A549 (cell line): ENCODE measurements at regions not wholly inside any gene's neighbourhood (a gene's known extent, or its start where the extent isn't known, plus 50 kb on each side); places are given as distances from the start of the nearest gene placed in this dataset.

ENCODE experiments used
- ATAC-seq, 2 experiments: fragments of 200-7000 bp in 1 of 2; fragments of >200 bp in 1 of 2; cut with Nextera tagmentation in 1 of 2; cut with Tn5 transposase in 1 of 2; 3 replicates each; pipeline versions ENCODE4 v1.8.0 to v1.9.1; 2018 to 2020; ENCODE audit warnings: mild to moderate bottlenecking in 1 of 2, moderate library complexity in 1 of 2
- CTCF ChIA-PET: fragments of 300-600 bp; sonication (Branson Sonifier 250); formaldehyde crosslinking; extraction: SDS; loops from one replicate; lab custom pipeline; 2021; ENCODE audit warnings: antibody characterized with exemption, inconsistent platforms; lab: Yijun Ruan, JAX
- POLR2A ChIA-PET: fragments of 350-600 bp; formaldehyde crosslinking; extraction: SDS; loops from one replicate; lab custom pipeline; 2021; ENCODE audit warnings: antibody characterized with exemption, inconsistent platforms; lab: Yijun Ruan, JAX
- DNase-seq, 2 experiments: peaks; one replicate each; pipeline versions ENCODE4 v3.0.0 to v3.0.0-alpha.2; 2011 to 2016; ENCODE audit warnings: low read depth in 1 of 2, low spot score in 1 of 2
- FAIRE-seq: peaks from 2 replicates; lab custom pipeline; 2011; peaks lifted over from hg19 to GRCh38; lab: Jason Lieb, UNC
- H3K27ac ChIP-seq, 2 experiments: fragments of >200 bp; sonication (Bioruptor Twin); formaldehyde crosslinking; 3 replicates each; pipeline ENCODE4 v1.5.1; 2016 to 2017
- H3K4me1 ChIP-seq: fragments of >200 bp; sonication (Bioruptor Twin); formaldehyde crosslinking; 3 replicates; pipeline ENCODE4 v1.6.1; 2016
- H3K4me2 ChIP-seq: fragments of >200 bp; sonication (Bioruptor Twin); formaldehyde crosslinking; 3 replicates; pipeline ENCODE4 v1.6.1; 2016
- H3K4me3 ChIP-seq: fragments of >200 bp; sonication (Bioruptor Twin); formaldehyde crosslinking; 3 replicates; pipeline ENCODE4 v1.5.1; 2016
- H3K9me3 ChIP-seq: fragments of >200 bp; sonication (Bioruptor Twin); formaldehyde crosslinking; 3 replicates; pipeline ENCODE4 v1.6.1; 2016
- CBX2 ChIP-seq: fragments of 200-600 bp; sonication (generic); IDR thresholded peaks from 2 replicates; pipeline ENCODE4 v1.6.1; 2016; ENCODE audit warnings: low read depth, mild to moderate bottlenecking, borderline replicate concordance
- CHD2 ChIP-seq: fragments of 150-350 bp; IDR thresholded peaks from 2 replicates; pipeline ENCODE4 v1.6.1; 2014; ENCODE audit warnings: low read length; ENCODE audit not compliant: partially characterized antibody
- EHF ChIP-seq: fragments of 250-450 bp; sonication (Bioruptor Pico); IDR thresholded peaks from 2 replicates; pipeline ENCODE4 v1.5.0; 2020; ENCODE audit warnings: mild to moderate bottlenecking
- EHMT2 ChIP-seq: fragments of 200-600 bp; sonication (generic); IDR thresholded peaks from 2 replicates; pipeline ENCODE4 v1.6.1; 2016; ENCODE audit warnings: antibody characterized with exemption, low read depth, mild to moderate bottlenecking, moderate library complexity
- HOXB5 ChIP-seq: fragments of 250-450 bp; sonication (Bioruptor Pico); IDR thresholded peaks from 2 replicates; pipeline ENCODE4 v1.5.0; 2020; ENCODE audit warnings: mild to moderate bottlenecking, moderate library complexity
- JUN ChIP-seq, 2 experiments: fragments of >200 bp; sonication (Bioruptor Twin); formaldehyde crosslinking; IDR thresholded peaks; 2 replicates in 1 of 2; 3 replicates in 1 of 2; pipeline ENCODE4 v1.6.1; 2016 to 2017
- NFE2L2 ChIP-seq: fragments of 150-350 bp; conservative IDR thresholded peaks from 2 replicates; pipeline ENCODE4 v1.6.1; 2014; ENCODE audit warnings: low read length
- NPAS2 ChIP-seq: fragments of 250-450 bp; sonication (Bioruptor Pico); IDR thresholded peaks from 2 replicates; pipeline ENCODE4 v1.8.0; 2022; ENCODE audit warnings: mild to moderate bottlenecking, moderate library complexity, borderline replicate concordance
- NR3C1 ChIP-seq: fragments of >200 bp; sonication (Bioruptor Twin); formaldehyde crosslinking; IDR thresholded peaks from 3 replicates; pipeline ENCODE4 v1.6.1; 2017
- RAD21 ChIP-seq, 2 experiments: fragments of >200 bp in 1 of 2; sonication (Bioruptor Twin) in 1 of 2; formaldehyde crosslinking in 1 of 2; IDR thresholded peaks in 1 of 2; conservative IDR thresholded peaks in 1 of 2; 2 replicates in 1 of 2; 3 replicates in 1 of 2; pipeline ENCODE4 v1.6.1; 2012 to 2018; ENCODE audit warnings: inconsistent platforms in 1 of 2
- RCOR1 ChIP-seq: fragments of 150-350 bp; IDR thresholded peaks from 2 replicates; pipeline ENCODE4 v1.6.1; 2014; ENCODE audit warnings: antibody characterized with exemption, low read length, low read depth
- RFX5 ChIP-seq: fragments of 450-650 bp; IDR thresholded peaks from 2 replicates; pipeline ENCODE4 v1.7.1; 2014; ENCODE audit warnings: antibody characterized with exemption, mild to moderate bottlenecking, moderate library complexity
- SREBF2 ChIP-seq: fragments of 450-650 bp; IDR thresholded peaks from 2 replicates; pipeline ENCODE4 v1.6.1; 2014; ENCODE audit warnings: mild to moderate bottlenecking, moderate library complexity
- ZFP36 ChIP-seq: fragments of 450-650 bp; IDR thresholded peaks from 2 replicates; pipeline ENCODE4 v1.6.1; 2014; ENCODE audit warnings: borderline replicate concordance; ENCODE audit not compliant: partially characterized antibody
- WGBS: methylation state at CpG from one replicate; pipeline ENCODE4 v1.1.6; 2017; ENCODE audit errors: missing lambda C conversion rate; 5-methylcytosine and 5-hydroxymethylcytosine counted together
- TF ChIP-seq, protein P1 (sequence below): fragments of 200-600 bp; sonication (generic); IDR thresholded peaks from 2 replicates; pipeline ENCODE4 v1.6.1; 2016; ENCODE audit warnings: antibody characterized with exemption, mild to moderate bottlenecking, moderate library complexity
- TF ChIP-seq, protein P2 (sequence below): fragments of >200 bp; sonication (Bioruptor Twin); formaldehyde crosslinking; IDR thresholded peaks from 3 replicates; pipeline ENCODE4 v1.6.1; 2016
- TF ChIP-seq, protein P3 (sequence below): fragments of 450-650 bp; IDR thresholded peaks from 2 replicates; pipeline ENCODE4 v1.6.1; 2014; ENCODE audit warnings: antibody characterized with exemption
- TF ChIP-seq, protein P4 (sequence below): fragments of >200 bp; sonication (Bioruptor Twin); formaldehyde crosslinking; IDR thresholded peaks from 3 replicates; pipeline ENCODE4 v1.5.1; 2016
- TF ChIP-seq, protein P5 (sequence below): fragments of 250-450 bp; sonication (Bioruptor Pico); IDR thresholded peaks from 2 replicates; pipeline ENCODE4 v1.5.0; 2020; ENCODE audit warnings: low read depth, mild to moderate bottlenecking, moderate library complexity
- TF ChIP-seq, protein P6 (sequence below): fragments of 150-350 bp; IDR thresholded peaks from 2 replicates; pipeline ENCODE4 v1.6.1; 2014; ENCODE audit warnings: low read depth, mild to moderate bottlenecking, low read length

DNA sequence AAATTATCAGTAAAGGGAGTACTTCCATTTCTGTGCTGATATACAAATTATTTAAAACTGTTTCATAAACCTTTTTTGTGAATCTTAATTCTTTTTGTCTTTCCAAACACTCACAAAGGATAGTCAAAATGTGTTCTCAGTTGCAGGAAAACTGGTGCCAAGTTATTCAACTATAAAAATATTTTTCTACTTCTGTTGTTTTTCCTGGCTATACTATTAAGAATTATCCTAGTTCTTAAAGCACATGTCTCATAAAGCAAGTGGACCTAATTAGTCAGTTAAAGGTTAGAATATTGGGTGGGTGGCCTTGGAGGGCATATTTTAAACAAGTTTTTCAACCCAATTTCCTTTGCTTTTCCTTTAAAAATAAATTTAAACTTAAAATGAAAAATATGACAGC is 1460.3 kb upstream of the SLC10A2 start:
- ChIA-PET CTCF (no interaction called here), POLR2A (no interaction called here)
- no peaks in the 10 kb centered on the region for H3K9me3 ChIP-seq
- DNase-seq (no peak), ATAC-seq (no peak), FAIRE-seq (no peak)
- H3K27ac ChIP-seq = no peak overlapping the region
- no peak overlapping the region for H3K4me3 ChIP-seq
- TF ChIP-seq NFE2L2 = no peak
- no peak for TF ChIP-seq SREBF2
- TF ChIP-seq, protein P1, sequence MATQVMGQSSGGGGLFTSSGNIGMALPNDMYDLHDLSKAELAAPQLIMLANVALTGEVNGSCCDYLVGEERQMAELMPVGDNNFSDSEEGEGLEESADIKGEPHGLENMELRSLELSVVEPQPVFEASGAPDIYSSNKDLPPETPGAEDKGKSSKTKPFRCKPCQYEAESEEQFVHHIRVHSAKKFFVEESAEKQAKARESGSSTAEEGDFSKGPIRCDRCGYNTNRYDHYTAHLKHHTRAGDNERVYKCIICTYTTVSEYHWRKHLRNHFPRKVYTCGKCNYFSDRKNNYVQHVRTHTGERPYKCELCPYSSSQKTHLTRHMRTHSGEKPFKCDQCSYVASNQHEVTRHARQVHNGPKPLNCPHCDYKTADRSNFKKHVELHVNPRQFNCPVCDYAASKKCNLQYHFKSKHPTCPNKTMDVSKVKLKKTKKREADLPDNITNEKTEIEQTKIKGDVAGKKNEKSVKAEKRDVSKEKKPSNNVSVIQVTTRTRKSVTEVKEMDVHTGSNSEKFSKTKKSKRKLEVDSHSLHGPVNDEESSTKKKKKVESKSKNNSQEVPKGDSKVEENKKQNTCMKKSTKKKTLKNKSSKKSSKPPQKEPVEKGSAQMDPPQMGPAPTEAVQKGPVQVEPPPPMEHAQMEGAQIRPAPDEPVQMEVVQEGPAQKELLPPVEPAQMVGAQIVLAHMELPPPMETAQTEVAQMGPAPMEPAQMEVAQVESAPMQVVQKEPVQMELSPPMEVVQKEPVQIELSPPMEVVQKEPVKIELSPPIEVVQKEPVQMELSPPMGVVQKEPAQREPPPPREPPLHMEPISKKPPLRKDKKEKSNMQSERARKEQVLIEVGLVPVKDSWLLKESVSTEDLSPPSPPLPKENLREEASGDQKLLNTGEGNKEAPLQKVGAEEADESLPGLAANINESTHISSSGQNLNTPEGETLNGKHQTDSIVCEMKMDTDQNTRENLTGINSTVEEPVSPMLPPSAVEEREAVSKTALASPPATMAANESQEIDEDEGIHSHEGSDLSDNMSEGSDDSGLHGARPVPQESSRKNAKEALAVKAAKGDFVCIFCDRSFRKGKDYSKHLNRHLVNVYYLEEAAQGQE = no peak
- TF ChIP-seq, protein P2, sequence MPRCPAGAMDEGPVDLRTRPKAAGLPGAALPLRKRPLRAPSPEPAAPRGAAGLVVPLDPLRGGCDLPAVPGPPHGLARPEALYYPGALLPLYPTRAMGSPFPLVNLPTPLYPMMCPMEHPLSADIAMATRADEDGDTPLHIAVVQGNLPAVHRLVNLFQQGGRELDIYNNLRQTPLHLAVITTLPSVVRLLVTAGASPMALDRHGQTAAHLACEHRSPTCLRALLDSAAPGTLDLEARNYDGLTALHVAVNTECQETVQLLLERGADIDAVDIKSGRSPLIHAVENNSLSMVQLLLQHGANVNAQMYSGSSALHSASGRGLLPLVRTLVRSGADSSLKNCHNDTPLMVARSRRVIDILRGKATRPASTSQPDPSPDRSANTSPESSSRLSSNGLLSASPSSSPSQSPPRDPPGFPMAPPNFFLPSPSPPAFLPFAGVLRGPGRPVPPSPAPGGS = no peak
- H3K4me1 ChIP-seq = no peaks in the 10 kb centered on the region
- no peak overlapping the region for H3K4me2 ChIP-seq

DNA sequence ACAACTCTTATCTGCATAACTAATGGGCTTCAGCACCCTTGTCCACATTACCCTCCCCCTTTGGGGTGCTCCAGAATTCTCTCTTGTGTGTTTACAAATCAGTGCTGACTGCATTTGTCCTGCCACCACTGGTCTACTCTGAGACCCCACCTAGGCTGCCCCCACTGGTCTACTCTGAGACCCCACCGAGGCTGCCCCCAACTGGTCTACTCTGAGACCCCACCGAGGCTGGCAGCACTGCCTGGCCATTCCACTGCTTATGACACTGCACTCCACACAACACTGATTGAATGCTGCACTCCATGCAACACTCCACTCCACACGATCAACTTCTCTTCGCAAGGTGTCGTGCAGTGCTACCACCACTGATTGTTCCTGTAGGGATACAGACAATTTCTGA is 1459.2 kb upstream of the SLC10A2 start:
- TF ChIP-seq ZFP36 (no peak), NR3C1 (no peak), EHMT2 (no peak), EHF (CRISPR knock-in tag) (no peak), RCOR1 (no peak), RFX5 (no peak), NPAS2 (CRISPR knock-in tag) (no peak), CHD2 (no peak), RAD21 (conservative IDR thresholded peaks at IDR 0.05 in 1 of 2, IDR thresholded peaks at IDR 0.05 in 1 of 2) (no peak), SREBF2 (no peak), HOXB5 (CRISPR knock-in tag) (no peak), JUN (IDR thresholded peaks at IDR 0.05) (no peak), CBX2 (no peak)
- TF ChIP-seq, protein P3, sequence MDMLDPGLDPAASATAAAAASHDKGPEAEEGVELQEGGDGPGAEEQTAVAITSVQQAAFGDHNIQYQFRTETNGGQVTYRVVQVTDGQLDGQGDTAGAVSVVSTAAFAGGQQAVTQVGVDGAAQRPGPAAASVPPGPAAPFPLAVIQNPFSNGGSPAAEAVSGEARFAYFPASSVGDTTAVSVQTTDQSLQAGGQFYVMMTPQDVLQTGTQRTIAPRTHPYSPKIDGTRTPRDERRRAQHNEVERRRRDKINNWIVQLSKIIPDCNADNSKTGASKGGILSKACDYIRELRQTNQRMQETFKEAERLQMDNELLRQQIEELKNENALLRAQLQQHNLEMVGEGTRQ = no peak
- TF ChIP-seq, protein P4, sequence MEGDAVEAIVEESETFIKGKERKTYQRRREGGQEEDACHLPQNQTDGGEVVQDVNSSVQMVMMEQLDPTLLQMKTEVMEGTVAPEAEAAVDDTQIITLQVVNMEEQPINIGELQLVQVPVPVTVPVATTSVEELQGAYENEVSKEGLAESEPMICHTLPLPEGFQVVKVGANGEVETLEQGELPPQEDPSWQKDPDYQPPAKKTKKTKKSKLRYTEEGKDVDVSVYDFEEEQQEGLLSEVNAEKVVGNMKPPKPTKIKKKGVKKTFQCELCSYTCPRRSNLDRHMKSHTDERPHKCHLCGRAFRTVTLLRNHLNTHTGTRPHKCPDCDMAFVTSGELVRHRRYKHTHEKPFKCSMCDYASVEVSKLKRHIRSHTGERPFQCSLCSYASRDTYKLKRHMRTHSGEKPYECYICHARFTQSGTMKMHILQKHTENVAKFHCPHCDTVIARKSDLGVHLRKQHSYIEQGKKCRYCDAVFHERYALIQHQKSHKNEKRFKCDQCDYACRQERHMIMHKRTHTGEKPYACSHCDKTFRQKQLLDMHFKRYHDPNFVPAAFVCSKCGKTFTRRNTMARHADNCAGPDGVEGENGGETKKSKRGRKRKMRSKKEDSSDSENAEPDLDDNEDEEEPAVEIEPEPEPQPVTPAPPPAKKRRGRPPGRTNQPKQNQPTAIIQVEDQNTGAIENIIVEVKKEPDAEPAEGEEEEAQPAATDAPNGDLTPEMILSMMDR = no peak
- TF ChIP-seq, protein P5, sequence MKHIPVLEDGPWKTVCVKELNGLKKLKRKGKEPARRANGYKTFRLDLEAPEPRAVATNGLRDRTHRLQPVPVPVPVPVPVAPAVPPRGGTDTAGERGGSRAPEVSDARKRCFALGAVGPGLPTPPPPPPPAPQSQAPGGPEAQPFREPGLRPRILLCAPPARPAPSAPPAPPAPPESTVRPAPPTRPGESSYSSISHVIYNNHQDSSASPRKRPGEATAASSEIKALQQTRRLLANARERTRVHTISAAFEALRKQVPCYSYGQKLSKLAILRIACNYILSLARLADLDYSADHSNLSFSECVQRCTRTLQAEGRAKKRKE (CRISPR knock-in tag) = no peak
- TF ChIP-seq, protein P6, sequence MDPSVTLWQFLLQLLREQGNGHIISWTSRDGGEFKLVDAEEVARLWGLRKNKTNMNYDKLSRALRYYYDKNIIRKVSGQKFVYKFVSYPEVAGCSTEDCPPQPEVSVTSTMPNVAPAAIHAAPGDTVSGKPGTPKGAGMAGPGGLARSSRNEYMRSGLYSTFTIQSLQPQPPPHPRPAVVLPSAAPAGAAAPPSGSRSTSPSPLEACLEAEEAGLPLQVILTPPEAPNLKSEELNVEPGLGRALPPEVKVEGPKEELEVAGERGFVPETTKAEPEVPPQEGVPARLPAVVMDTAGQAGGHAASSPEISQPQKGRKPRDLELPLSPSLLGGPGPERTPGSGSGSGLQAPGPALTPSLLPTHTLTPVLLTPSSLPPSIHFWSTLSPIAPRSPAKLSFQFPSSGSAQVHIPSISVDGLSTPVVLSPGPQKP = no peak
- TF ChIP-seq, protein P1 = no peak
- Histone ChIP-seq H3K4me3 (no peak overlapping the region), H3K27ac (no peak overlapping the region), H3K9me3 (no peaks in the 10 kb centered on the region), H3K4me1 (no peaks in the 10 kb centered on the region), H3K4me2 (no peak overlapping the region)
- FAIRE-seq (no peak), DNase-seq (no peak), ATAC-seq (no peak)
- ChIA-PET CTCF (no interaction called here), POLR2A (no interaction called here)
- 46% methylated on average over 5 of the region's 5 CpGs for WGBS
